GM18909 (cell line): ENCODE measurements at regions not wholly inside any gene's neighbourhood (a gene's known extent, or its start where the extent isn't known, plus 50 kb on each side); places are given as distances from the start of the nearest gene placed in this dataset.

Experiments used
- ATAC-seq: cut with Tn5 transposase; IDR thresholded peaks from one replicate; pipeline ENCODE4 v1.9.1; 2021; ENCODE audit warnings: mild to moderate bottlenecking; ENCODE audit not compliant: unreplicated experiment, poor library complexity

DNA sequence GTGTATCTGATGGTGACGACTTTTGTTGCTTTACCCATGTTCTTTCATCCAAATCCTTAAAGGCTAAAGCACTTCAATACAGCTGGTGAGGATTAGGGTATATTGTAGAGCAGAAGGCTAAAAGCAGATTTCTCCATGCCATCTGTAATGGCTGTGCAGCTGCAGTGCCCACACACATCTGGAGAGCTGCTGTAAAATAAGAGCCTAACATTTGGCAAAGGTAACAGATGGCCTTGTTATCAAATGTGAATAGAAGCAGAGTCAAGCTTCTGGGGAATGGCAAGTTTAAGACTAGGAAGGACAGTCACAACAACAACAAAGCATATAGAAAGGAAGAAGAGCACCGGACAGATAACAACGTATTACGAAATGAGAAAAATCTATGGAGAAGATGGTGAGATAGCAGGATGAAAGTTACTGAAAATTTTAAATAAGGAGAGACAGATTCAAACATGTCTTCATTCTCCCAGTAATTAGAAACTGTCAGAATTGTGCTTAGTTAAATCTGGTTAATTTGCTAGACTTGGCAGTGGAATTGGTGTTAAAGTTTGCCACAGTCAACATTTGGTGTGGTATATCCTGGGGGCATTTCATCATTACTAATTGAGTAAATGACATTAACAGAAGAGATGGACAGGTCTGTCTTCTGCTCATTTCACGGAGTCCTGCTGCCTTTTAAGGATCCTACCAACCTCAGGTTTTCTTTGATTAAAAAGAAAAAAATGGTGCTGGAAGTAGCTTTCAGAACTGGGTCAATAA is 1093.2 kb downstream of the ADGRL2 start:
- ATAC-seq: no peak

DNA sequence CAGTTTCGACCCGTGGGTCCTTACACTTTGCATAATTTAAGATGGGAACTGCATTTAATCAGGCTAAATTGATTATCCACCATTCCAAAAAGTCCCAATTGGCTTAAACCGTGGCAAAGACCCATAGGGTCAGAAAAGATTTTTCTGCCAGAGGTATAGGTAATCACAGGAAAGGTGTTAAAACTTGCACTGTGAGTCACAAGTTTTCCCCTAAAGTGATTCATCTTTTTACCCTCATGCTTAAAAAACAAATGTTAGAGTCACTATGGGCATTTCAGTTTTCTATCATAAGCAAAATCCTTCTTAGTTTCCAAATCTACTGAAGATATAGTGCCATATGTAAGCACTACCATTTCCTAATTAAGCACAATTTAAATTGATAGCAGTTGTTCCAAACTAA is 1079.8 kb downstream of the ADGRL2 start:
- ATAC-seq: no peak

DNA sequence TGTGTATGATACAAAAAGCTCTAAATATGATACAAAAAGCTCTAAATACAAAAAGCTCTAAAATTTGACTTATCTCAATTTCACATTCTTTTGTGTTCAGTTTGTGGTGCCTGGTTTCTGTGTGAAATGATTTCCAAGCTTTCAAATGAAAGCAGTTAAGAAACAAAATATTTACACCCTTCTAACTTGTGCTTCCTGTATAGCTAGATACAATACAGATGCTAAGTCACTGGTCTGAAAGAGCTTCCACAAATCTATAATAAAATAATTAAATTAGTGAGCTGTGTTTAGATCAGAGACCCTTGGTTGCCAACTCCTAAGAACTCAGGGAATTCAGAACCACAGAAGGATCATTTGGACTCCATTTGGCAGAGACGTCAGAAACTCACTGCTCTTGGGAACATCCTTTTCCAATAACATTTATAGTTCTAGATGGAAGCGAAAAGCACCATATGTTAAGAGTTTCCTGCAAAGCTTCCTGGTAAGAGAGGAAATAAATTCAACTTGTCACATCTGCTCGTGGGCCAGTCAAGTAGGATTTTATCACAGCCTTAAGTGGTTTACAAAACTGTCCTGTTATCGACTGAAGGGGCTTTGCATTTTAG is 1079.1 kb downstream of the ADGRL2 start:
- no peak for ATAC-seq

DNA sequence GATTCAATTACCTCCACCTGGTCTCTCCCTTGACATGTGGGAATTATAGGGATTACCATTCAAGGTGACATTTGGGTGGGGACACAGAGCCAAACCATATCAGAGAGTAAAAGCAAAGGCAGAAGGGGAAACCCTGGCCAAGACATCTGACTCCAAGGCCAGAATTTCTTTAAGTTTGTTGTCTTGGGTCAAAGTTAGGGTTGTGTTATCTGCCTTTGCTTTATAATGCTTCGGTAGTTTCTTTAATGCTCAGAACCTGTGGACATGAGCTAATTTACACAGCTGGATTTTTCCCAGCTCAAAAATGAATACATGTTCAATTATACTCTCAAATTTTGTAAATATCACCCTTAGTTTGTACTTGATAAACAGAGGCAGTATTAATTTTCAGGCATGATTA is 1074.4 kb downstream of the ADGRL2 start:
- ATAC-seq: no peak

DNA sequence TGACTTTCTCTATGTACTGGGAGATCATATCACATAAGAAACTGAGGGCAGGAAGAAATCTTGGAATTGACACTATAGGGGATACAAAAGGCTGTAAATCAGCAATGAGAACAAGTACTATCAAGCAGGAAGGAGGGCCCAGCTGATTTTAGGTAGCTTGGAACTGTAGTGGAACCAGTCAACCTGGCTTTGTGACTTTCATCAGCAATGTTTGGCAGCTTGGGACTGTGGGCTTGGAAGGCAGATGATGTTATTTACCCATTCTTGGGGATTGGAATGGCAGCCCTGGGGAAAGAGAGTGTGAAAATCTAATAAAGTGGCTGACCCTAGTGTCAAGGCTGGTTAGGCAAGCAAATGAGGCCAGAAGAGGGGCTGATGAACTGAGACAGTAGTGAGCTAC is 1073.3 kb downstream of the ADGRL2 start:
- no peak for ATAC-seq

DNA sequence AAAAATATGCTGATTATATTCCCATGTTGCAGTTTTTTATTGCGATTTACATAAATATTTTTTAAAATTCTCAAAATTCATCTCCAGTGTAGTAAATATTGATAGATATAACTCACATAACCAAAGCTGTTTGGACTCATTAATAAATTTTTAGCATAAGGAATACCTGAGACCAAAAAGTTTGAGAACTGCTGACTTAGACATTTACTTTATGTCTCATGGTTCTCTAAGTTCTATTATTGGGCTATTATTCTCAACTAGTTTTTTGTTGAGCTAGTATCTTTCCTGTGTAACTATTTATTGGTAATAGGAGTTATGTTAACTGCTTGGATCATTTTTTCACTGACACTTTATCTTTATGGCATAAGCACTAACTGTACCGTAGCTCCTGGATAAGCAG is 1069.6 kb downstream of the ADGRL2 start:
- ATAC-seq: no peak

DNA sequence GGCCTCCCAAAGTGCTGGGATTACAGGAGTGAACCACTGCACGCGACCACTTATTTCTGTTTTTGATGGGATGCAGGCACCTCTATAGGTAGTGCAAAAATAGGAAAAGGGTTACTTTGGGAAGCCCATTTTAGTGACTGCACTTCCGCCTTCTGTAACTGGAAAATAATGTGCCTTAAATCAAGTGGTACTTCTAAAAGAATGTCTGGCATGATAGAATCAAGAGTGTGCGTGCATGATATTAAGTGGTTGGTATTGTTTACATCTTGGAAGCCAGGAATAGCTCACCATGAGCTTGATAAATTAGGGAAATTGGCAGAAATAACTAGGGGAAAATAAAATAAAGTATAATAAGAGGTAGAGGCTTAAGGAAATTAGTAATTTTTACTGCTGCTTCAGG is 1067.0 kb downstream of the ADGRL2 start:
- no peak for ATAC-seq

DNA sequence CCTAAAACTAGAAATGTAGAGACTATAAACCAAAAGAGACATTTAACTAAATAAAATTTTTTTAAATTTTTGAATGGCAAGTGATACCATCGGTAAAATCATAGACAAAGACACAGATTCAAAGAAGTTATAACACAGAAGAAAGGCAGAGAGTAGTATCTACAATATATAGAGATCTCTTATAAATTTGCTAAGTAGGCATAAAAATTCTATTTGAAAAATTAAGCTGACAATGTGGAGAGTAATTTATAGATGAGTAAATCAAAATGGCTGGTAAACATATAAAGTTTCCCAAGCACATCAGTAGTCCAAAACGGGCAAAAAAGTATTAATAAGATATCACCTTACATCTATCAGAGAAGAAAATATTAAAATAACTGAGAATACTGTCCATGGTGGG is 1061.0 kb downstream of the ADGRL2 start:
- no peak for ATAC-seq

DNA sequence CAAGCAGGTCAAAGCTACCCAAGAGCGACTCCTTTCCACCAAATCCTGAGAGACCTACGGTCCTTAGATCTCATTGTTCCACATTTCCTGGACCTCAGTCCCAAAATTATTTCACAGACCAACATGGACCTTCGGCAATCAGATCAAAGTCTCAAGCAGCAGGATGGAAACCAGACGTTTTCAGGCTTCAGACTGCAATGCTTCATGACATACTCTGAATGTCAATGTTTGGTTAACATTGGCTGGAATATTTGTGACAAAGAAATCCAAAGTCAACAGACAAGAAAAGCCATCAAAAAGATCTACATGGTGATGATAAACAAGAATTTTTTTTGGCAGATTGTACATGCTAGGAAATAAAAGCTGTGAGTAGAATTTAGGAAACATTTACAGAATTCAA is 1057.3 kb downstream of the ADGRL2 start:
- no peak for ATAC-seq

DNA sequence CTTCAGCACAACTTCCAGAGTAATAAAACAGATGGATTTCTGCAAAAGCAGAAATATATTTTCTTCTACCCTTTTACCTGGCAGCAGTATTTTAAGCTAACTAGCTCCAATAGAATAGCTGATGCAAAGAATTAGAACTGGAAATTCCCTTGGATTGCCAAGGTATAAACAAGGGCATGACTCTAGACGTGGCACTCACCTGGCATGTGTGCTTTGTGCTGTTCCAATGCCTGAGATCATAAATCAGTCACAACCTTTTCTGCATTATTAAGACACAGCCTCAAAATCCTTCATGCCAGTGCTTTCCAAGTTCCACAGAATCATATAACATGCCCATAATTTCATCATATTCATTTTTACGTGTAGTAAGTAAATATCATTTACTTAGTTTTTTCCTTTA is 1048.7 kb downstream of the ADGRL2 start:
- ATAC-seq: no peak

DNA sequence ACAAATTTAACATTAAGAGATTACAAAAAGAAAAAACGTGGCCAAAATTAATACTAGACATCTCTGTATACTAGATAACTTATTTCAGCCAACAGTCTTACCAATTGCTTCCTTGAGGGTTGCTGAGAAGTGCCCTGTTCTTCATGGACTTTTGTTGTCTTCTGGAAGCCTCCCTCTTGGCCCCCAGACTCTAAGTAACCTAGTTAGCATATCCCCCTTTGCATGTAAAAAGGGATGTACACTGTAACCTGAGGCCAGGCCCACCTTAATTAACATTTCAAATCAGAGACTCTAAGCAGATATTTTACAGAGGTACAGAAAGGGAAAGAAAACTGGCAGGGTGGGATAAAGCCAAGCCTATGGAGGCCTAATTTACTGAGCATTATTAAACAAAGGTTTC is 1047.3 kb downstream of the ADGRL2 start:
- no peak for ATAC-seq

DNA sequence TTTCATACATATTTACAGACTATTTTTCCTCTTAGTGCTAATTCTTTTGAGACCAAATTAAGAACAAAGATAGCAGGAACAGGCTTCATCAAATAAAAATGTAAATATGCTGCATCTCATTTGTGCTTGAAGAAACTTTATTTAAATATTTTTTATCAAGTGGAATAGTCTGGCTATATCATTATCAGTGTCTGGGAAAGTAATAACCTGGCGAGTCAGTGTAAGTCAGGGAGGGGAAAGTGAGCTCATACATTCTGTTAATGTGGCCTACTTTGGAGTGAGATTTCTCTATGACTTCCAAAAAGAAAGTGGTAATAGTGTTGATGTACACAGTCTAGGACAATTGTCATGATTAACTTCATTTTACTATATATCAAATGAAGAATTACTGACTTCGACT is 1045.1 kb downstream of the ADGRL2 start:
- no peak for ATAC-seq

DNA sequence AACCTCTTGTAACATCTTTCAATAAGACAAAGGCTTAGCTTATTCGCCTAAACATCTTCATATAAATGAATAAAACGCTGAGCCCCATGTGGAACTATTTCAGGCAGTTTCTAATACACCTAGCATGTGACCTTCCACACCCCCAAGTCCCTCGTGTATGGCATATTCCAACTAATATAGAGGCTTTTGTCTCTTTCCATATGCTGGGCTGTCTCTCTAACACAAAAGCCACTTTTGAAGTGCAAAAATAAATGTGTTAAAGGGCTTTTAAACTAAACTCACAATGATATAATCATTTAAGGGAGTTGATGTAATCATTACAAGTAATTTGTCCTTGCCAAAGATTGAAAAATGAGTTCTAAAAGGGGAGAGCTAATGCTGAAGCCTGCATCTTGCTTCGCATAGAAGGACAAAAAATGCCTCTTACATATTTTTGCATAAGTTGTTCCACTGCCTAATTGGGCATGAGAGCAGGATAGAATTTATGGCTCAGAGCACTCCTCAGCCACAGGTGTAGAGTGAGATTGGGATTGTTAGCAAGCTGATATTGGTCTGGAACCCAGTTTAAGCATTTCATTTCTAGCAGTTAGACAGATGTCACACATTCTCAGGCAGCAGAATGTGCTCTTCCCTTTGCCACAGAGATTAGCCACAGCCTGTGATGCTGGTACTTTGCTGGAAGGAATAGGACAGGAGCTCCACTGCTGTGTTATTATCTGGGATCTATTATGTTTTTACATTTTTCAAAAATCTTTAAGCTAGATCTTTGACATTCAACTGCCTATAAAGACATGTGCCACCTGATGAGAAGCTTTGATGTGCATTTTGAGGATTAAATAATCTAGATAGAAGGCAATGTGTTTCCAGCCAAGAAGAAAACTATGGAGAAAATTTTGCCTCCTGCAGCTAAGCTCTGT is 1044.4 kb downstream of the ADGRL2 start:
- no peak for ATAC-seq

DNA sequence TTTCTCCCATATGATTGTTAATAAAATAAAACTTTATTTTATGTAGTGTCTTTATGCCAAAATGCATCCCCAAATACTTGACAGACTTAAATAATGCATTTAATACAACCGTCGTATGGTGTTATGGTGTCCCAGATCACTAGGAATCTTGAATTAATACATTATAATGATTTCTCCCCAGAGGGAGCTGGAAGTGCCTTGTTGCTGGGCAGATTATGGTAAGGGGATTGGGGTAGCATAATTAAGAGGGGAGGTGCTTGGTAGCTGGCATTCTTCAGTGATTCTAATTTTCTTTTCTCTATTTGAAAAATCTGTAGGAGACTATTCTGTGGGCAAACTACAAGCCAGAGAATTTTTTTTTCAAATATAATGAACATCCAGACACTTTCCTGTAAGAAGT is 1043.7 kb downstream of the ADGRL2 start:
- no peak for ATAC-seq

DNA sequence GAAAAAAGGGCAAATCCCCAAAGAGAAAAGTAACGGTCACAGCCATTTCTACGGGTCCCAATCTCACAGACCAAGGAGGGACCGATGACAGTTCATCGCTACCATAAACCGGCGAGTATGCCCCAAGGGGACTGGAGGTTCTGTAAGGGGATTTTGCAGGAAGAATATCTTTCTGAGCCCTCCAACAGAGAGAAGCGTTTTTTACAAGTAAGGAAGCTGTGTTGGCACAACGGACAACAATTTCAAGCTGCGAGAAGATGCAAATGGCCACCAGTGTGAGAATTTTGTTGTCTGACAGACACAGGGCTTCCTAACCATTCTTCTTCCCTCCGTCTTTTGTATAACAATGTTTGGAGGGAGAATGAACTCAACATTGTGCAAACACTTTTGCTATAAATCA is 1043.1 kb downstream of the ADGRL2 start:
- no peak for ATAC-seq

DNA sequence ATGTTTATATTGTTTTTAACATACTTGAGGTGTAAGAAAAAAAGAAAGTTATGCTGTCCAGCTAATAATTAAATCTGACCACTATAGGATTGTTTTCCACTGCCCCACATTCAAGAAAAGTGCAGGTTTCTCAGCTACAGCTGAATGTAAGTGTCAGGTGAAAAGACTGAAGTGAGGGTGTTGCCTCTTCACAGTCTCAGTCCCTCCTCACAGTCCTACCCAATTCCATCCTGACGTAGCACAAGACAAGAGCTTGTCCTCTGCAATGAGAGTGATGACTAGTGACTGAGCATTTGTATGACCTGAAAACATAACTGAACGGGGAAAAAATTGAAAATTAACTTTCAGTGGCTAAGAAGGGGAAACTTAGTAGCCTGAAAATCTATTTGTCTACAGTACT is 1039.5 kb downstream of the ADGRL2 start:
- ATAC-seq: no peak

DNA sequence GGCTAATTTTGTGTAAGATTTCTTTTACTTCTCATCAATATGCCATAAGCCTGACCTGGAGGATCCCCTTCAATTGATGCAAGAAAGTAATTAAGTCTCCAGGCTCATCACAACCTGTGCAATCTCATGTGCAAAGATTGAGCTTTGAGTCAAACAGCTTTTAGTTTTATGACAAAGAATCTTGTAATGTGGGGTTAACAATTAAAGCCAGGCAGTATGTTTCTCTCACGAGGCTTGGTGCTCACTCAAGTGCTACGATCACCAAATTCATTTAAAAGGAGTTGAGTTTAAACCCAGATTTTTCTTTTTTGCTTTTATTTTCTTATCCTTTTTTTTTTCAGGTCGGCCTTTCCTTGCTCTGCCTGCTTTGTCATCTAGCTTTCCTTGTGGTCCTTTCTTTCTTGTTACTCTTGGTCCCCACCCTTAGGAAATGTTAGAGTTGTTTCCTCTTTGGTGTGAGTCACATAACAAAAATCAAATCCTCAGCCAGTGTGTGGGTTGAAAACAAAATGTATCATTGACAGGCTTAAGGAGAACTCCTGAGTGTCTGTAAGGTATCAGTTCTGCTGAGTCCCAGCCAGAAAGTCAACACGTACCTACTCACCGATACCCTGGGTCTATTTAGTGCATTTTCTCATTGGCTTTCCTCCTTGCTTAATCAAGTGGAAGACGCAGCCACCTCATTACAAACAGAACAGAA is 1037.2 kb downstream of the ADGRL2 start:
- ATAC-seq: no peak

DNA sequence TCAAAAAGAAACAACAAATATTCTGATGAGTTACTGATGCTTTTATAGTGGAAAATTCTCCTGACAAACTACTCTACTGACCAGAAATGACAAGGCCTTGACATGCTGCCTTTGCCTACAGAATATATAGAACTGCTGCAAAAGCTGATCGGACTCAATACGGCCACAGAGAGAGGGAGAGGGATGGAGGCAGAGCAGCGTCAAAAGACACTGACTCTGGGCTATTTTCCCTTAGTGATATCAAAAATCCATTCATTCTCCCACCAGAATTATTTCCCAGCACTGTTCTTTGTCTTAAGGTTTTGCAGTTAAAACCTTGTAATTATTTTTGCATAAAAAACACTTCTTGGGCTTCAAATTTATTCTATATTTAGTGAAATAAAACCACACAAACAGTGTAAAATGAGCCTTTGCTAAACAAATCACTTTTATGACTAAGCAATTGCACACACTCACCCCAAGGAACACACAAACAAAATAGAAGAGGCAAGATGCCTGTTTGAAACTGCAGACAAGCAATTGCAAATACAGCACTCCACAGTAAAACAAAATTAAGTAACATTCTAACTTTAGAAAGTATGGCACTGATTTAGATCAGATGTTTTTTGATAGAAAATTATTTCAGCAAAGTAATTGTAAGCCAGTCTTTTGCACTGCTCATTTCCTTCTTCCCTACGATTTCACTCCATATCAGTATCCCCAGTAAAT is 1036.4 kb downstream of the ADGRL2 start:
- no peak for ATAC-seq

DNA sequence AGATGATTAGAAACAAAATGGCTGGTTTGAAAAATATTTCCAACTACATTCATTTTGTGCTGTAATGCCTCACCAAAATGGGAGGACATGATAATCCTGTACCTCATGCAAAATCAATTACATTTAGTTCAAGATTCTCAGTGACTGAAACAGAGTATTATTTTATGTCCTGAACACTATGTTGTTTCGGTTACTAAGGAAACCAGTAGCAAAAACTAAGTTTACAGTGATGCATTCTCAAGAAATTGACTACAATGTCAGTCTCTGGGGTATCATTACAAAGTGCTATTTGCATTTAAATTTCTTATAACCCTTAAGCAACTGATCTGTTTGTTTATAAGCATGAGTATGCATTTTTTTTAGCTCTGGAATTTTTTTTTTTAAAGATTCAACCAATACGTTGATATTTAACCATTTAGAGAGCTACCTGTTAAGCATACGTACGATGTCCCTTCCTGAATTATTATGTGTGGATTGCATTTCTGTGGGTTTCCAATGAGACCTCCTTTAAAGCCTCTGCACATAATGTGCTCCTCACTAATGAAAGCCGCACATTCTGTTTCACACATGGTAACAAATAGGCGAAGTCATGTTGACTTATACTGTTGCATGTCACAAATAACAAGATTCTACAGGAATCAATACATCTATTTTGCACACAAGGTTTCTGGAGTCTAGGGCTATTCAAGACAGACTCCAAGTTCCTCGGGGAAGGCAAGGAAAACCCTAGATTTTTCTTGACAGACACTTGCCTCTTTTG is 1035.7 kb downstream of the ADGRL2 start:
- ATAC-seq: no peak
